PC-3 (cell line): ENCODE measurements at regions not wholly inside any gene's neighbourhood (a gene's known extent, or its start where the extent isn't known, plus 50 kb on each side); places are given as distances from the start of the nearest gene placed in this dataset.

ENCODE experiments used
- ATAC-seq: fragments of 200-7000 bp; cut with Tn5 transposase; 2 replicates; pipeline ENCODE4 v1.9.1; 2020; ENCODE audit warnings: mild to moderate bottlenecking, moderate library complexity
- BruUV-seq: library from RNA; stranded (reverse); fragments of 400-500 nt; replicated peaks from 2 replicates; lab custom pipeline; 2021; lab: Mats Ljungman, UMichigan
- CTCF ChIA-PET: fragments of 300-600 bp; sonication (Branson Sonifier 250); formaldehyde crosslinking; loops from one replicate; lab custom pipeline; 2022; ENCODE audit warnings: antibody characterized with exemption; lab: Charles Lee
- POLR2A ChIA-PET: fragments of 300-600 bp; sonication (Branson Sonifier 250); formaldehyde crosslinking; loops from one replicate; lab custom pipeline; 2022; ENCODE audit warnings: antibody characterized with exemption; ENCODE audit not compliant: unreplicated experiment; lab: Charles Lee
- DNase-seq: peaks from one replicate; pipeline ENCODE4 v3.0.0-alpha.2; 2015
- H2AFZ ChIP-seq: fragments of 300-600 bp; sonication (generic); 2 replicates; pipeline ENCODE4 v1.6.0; 2016; ENCODE audit warnings: antibody characterized with exemption, low read length
- H3F3A ChIP-seq: fragments of 300-600 bp; sonication (generic); one replicate; pipeline ENCODE4 v1.6.0; 2017; ENCODE audit warnings: antibody characterized with exemption, low read length, control low read depth, mild to moderate bottlenecking; ENCODE audit not compliant: unreplicated experiment
- H3K27ac ChIP-seq: fragments of 300-600 bp; sonication (generic); 2 replicates; pipeline ENCODE4 v1.5.1; 2016; ENCODE audit warnings: mild to moderate bottlenecking, low read length
- H3K27me3 ChIP-seq: fragments of 300-600 bp; sonication (generic); 2 replicates; pipeline ENCODE4 v1.6.1; 2016; ENCODE audit warnings: low read length, mixed read lengths
- H3K36me3 ChIP-seq: fragments of 300-600 bp; sonication (generic); 2 replicates; pipeline ENCODE4 v1.6.1; 2016; ENCODE audit warnings: low read depth, mixed run types, low read length, mixed read lengths
- H3K4me1 ChIP-seq: fragments of 300-600 bp; sonication (generic); 2 replicates; pipeline ENCODE4 v1.5.1; 2016; ENCODE audit warnings: low read length; ENCODE audit not compliant: insufficient read depth
- H3K4me2 ChIP-seq: fragments of 300-600 bp; sonication (generic); 2 replicates; pipeline ENCODE4 v1.6.0; 2016; ENCODE audit warnings: low read length
- H3K4me3 ChIP-seq: fragments of 300-600 bp; sonication (generic); 2 replicates; pipeline ENCODE4 v1.5.1; 2016; ENCODE audit warnings: mild to moderate bottlenecking, low read length, mixed read lengths
- H3K79me2 ChIP-seq: fragments of 300-600 bp; sonication (generic); 2 replicates; pipeline ENCODE4 v1.6.1; 2017; ENCODE audit warnings: low read length, mixed read lengths
- H3K9ac ChIP-seq: fragments of 300-600 bp; sonication (generic); 2 replicates; pipeline ENCODE4 v1.6.0; 2016; ENCODE audit warnings: mild to moderate bottlenecking, low read length
- H3K9me2 ChIP-seq: fragments of 300-600 bp; sonication (generic); replicated peaks from 2 replicates; pipeline ENCODE4 v1.6.1; 2016; ENCODE audit warnings: mixed run types, low read length, mixed read lengths
- H3K9me3 ChIP-seq: fragments of 300-600 bp; sonication (generic); 2 replicates; pipeline ENCODE4 v1.6.1; 2016; ENCODE audit warnings: low read length, mixed read lengths
- H4K20me1 ChIP-seq: fragments of 300-600 bp; sonication (generic); 2 replicates; pipeline ENCODE4 v1.6.1; 2016; ENCODE audit warnings: low read length, mixed read lengths
- CTCF ChIP-seq: fragments of 300-600 bp; sonication (generic); conservative IDR thresholded peaks from 2 replicates; pipeline ENCODE4 v1.5.1; 2017; ENCODE audit warnings: antibody characterized with exemption, low read depth, mild to moderate bottlenecking, low read length
- EZH2 ChIP-seq: fragments of 300-600 bp; sonication (generic); IDR thresholded peaks from one replicate; pipeline ENCODE4 v1.6.1; 2017; ENCODE audit warnings: antibody characterized with exemption, mild to moderate bottlenecking, low read length; ENCODE audit not compliant: unreplicated experiment
- EZH2phosphoT487 ChIP-seq: fragments of 300-600 bp; sonication (generic); IDR thresholded peaks from 2 replicates; pipeline ENCODE4 v1.6.1; 2018; ENCODE audit warnings: mild to moderate bottlenecking, antibody characterized with exemption, low read length, borderline replicate concordance
- intact Hi-C: fragments of 100-400 bp; cut with micrococcal nuclease; formaldehyde crosslinking; loops from 2 replicates; pipeline ENCODE4 v1.9.0; 2023

GRCh38 chr15:97091093-97091492, 760.6 kb downstream of the NR2F2 start:
- Histone ChIP-seq H3K4me1 (no peaks in the 10 kb centered on the region), H2AFZ (no peak overlapping the region), H3F3A (no peaks in the 10 kb centered on the region), H3K4me2 (no peak overlapping the region), H3K36me3 (no peaks in the 10 kb centered on the region), H4K20me1 (no peaks in the 10 kb centered on the region), H3K9me3 (no peaks in the 10 kb centered on the region), H3K9me2 (no peaks in the 10 kb centered on the region), H3K4me3 (no peak overlapping the region), H3K27me3 (peaks cover 5% of the 10 kb centered on the region; the same call in 1 of the 2 replicates), H3K9ac (no peak overlapping the region), H3K27ac (no peak overlapping the region), H3K79me2 (no peaks in the 10 kb centered on the region)
- CTCF ChIA-PET, result no interaction called here
- TF ChIP-seq EZH2 (no peak), CTCF (no peak), EZH2phosphoT487 (no peak)
- POLR2A ChIA-PET, result no interaction called here
- intact Hi-C loops, result no loop called here
- DNase-seq (no peak), ATAC-seq (no peak)
- BruUV-seq, result no TSS peak

- DNase-seq (no peak), ATAC-seq (no peak)
- no peak overlapping the region for H3K4me3 ChIP-seq
- no peaks in the 10 kb centered on the region for H3K27me3 ChIP-seq
- no peak overlapping the region for H3K9ac ChIP-seq
- BruUV-seq, result no TSS peak
- no peaks in the 10 kb centered on the region for H4K20me1 ChIP-seq
- CTCF ChIA-PET, result no interaction called here
- intact Hi-C loops, result no loop called here
- H3K79me2 ChIP-seq, result no peaks in the 10 kb centered on the region
- H3K36me3 ChIP-seq, result no peaks in the 10 kb centered on the region
- no peaks in the 10 kb centered on the region for H3K4me1 ChIP-seq
- no peak overlapping the region for H2AFZ ChIP-seq
- no peaks in the 10 kb centered on the region for H3F3A ChIP-seq
- no peaks in the 10 kb centered on the region for H3K9me3 ChIP-seq
- H3K9me2 ChIP-seq, result no peaks in the 10 kb centered on the region
- no peak overlapping the region for H3K27ac ChIP-seq
- no peak for TF ChIP-seq CTCF
- no peak for TF ChIP-seq EZH2
- no peak for TF ChIP-seq EZH2phosphoT487
- H3K4me2 ChIP-seq, result no peak overlapping the region
- POLR2A ChIA-PET, result no interaction called here
These were observed 762.2 kb downstream of the NR2F2 start for GRCh38 chr15:97092656-97093055.

GRCh38 chr15:97096303-97096835, 765.9 kb downstream of the NR2F2 start:
- Histone ChIP-seq H3K27ac (no peak overlapping the region), H3K9me2 (no peaks in the 10 kb centered on the region), H3K9ac (no peak overlapping the region), H3K9me3 (no peaks in the 10 kb centered on the region), H4K20me1 (no peaks in the 10 kb centered on the region), H2AFZ (no peak overlapping the region), H3K36me3 (no peaks in the 10 kb centered on the region), H3K79me2 (no peaks in the 10 kb centered on the region), H3F3A (no peaks in the 10 kb centered on the region), H3K4me2 (no peak overlapping the region), H3K4me3 (no peak overlapping the region), H3K4me1 (no peaks in the 10 kb centered on the region), H3K27me3 (no peaks in the 10 kb centered on the region)
- ChIA-PET CTCF (no interaction called here), POLR2A (no interaction called here)
- ATAC-seq (no peak), DNase-seq (no peak)
- no TSS peak for BruUV-seq
- TF ChIP-seq CTCF, result no peak
- no peak for TF ChIP-seq EZH2phosphoT487
- no peak for TF ChIP-seq EZH2
- intact Hi-C loops, result no loop called here
